ENCODE measurements at regions not wholly inside any gene's neighbourhood (a gene's known extent, or its start where the extent isn't known, plus 50 kb on each side); places are given as distances from the start of the nearest gene placed in this dataset.

DNA sequence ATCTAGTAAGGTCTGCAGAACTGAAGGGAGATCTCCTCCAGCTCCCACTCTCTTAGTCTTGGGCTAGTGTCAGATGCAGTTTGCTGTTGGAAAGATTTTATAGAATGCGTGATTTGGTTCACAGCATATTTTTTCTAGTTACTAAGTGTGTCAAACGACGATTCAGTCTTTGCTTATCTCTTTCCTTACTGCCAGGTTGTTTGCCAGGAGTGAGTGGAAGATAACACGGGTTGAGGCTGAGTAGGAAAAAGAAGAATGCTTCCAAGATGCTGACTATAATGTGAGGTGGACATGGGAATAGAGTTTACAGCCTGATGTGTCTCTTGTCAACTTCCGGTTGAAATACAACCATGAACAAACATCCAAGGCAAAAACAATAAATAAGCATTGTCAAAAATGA, 141.4 kb downstream of the GDAP2 start:
- TF ChIP-seq, protein P1, sequence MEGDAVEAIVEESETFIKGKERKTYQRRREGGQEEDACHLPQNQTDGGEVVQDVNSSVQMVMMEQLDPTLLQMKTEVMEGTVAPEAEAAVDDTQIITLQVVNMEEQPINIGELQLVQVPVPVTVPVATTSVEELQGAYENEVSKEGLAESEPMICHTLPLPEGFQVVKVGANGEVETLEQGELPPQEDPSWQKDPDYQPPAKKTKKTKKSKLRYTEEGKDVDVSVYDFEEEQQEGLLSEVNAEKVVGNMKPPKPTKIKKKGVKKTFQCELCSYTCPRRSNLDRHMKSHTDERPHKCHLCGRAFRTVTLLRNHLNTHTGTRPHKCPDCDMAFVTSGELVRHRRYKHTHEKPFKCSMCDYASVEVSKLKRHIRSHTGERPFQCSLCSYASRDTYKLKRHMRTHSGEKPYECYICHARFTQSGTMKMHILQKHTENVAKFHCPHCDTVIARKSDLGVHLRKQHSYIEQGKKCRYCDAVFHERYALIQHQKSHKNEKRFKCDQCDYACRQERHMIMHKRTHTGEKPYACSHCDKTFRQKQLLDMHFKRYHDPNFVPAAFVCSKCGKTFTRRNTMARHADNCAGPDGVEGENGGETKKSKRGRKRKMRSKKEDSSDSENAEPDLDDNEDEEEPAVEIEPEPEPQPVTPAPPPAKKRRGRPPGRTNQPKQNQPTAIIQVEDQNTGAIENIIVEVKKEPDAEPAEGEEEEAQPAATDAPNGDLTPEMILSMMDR (IDR thresholded peaks at IDR 0.05), result no peak
- TF ChIP-seq POLR2A (IDR thresholded peaks at IDR 0.05), result no peak
